OCI-LY7 (cell line): ENCODE measurements at regions not wholly inside any gene's neighbourhood (a gene's known extent, or its start where the extent isn't known, plus 50 kb on each side); places are given as distances from the start of the nearest gene placed in this dataset.

Experiments
- CTCF ChIP-seq: fragments of 200-600 bp; sonication (generic); conservative IDR thresholded peaks from 2 replicates; pipeline ENCODE4 v1.5.1; 2014; ENCODE audit warnings: mild to moderate bottlenecking, antibody characterized with exemption, low read length, moderate library complexity, mixed read lengths
- EZH2phosphoT487 ChIP-seq: fragments of 200-600 bp; sonication (generic); IDR thresholded peaks from 2 replicates; pipeline ENCODE4 v1.6.1; 2018; ENCODE audit warnings: low read depth, borderline replicate concordance, mild to moderate bottlenecking, mixed run types, antibody characterized with exemption, low read length, moderate library complexity, mixed read lengths

DNA sequence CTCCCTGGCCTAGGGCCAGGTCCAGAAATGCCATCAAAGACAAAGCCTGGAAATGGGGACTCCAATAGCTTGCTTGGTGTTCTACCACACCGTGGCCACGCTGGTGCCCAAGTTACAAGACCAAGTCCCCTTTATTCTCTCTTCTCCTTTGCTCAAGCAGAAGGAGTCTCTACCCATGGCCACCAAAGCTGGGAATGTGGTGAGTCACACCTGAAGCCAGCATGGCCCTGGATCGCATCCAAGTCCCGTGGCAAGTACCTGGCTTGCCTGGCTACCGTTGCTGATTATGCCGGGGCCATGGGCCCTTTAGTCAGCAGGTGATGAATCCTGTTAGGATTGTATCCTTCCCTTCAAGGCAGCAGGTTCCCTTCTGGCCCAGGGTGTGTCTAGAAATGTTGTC is 260.0 kb downstream of the HAPSTR1 start:
- no peak for TF ChIP-seq CTCF
- TF ChIP-seq EZH2phosphoT487: no peak
